ENCODE measurements at regions not wholly inside any gene's neighbourhood (a gene's known extent, or its start where the extent isn't known, plus 50 kb on each side); places are given as distances from the start of the nearest gene placed in this dataset.

DNA sequence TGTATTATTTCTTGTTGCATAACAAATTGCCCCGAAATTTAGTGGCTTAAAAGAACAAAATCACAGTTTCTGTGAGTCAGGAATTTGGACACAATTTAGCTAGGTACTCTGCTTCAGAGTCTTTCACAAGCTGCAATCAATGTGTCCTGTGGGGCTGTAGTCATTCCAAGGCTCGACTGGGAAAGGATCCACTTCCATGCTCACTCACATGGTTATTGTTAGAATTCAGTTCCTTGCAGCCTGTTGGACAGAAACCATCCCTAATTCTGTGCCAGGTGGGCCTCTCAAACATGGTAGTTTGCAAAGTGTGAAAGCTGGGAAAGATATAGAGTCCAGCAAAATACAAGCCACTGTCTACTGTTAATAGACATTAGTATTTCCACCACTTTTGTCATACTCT lies 59.7 kb upstream of the ARID2 start:
- DNase-seq (ENCODE audit: low read depth, low spot score) = no peak

DNA sequence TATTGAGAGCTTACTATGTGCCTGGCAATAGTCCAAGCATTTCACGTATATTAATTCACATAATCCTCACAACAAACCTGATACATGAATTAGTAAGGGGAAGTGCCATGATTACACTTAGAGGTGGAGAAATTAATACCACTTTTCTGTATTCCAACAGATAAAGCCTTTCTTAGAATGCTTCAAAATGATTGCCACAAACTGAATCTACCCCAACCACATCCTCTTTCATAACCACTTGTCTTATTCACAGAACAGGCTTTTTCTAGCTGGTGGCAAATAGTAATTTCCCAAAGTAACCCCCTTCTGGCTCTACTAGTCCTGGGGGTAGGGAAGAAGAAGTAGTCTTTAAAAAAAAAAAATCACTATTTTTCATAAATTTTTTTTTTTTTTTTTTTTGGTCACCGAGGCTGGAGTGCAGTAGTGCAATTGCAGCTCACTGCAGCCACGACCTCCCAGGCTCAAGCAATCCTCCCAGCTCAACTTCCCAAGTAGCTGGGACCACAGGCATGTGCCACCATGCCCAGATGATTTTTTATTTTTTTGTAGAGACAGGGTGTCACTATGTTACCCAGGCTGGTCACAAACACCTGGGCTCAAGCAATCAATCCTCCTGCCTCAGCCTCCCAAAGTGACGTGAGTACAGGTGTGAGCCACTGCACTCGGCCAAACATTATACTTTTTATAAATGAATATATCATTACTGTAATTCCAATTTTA lies 59.0 kb upstream of the ARID2 start:
- no peak for DNase-seq (ENCODE audit: low read depth, low spot score)

DNA sequence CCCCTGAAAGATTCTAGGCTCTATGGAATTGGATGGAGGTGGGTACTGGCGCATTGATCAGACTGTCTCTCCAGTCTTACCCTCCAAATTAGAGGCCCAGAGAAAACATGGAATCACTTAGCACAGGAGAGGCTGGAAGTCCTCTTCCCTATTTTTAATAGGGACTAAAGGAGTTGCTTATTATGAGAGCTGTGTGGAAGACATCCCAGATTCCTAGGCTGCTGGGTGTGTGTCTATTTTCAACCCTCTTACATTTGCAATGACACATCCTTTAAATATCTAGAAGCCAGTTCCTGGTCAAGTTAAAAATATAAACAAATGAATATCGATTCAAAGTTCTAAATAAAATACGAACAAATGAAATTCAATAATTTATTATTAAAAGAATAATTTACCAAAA lies 58.3 kb upstream of the ARID2 start:
- DNase-seq (ENCODE audit: low read depth, low spot score) = no peak

DNA sequence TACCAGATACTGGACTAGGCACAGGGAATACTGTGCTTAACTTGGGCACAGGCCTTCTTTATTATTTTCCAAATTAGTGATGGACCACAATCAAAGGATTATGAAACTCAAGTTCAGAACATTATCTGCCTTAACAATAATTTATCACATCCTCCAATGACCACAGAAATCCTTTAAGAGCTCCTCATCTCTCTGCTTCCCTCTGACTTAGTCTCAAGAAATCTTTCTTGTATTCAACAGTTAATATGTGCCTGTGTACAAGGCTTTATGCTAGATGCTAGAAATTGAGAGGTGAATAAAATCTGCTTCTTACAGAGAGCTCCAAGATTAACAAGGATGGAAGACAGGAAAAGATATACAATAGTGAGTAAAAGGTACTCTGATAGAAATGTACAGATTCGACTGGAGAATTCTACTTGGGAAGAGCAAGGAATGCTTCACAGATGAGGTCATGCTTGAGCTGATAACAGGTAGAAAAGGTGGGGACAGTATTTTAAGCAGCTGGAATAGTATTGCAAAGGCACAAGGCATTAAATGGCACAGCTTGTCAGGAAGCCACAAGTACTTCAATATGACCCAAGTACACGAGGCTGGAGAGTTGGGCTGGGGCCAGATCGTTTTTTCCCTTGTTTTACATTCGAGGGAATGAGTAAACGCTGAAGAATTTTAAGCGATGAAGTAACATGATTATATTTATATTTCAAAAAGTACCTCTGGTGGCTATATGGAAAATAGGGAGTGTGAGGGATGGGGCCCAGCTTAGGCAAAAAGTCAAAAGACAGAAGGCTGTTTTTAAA lies 55.1 kb upstream of the ARID2 start:
- no peak for DNase-seq (ENCODE audit: low read depth, low spot score)

DNA sequence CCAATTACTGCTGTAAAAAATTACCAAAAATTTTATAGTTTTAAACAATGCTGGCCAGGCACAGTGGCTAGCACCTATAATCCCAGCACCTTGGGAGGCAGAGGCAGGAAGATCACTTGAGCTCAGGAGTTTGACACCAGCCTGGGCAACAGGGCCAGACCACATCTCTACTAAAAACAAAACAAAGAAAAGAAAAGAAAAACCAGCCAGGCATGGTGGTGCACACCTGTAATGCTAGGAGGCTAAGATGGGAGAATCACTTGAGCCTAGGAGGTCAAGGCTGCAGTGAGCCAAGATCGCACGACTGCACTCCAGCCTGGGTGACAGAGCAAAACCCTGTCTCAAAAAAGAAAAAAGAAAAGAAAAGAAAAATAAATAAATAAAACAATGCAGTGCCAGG lies 54.0 kb upstream of the ARID2 start:
- no peak for DNase-seq (ENCODE audit: low read depth, low spot score)
